Neuronal stem cell (in vitro differentiated cells): ENCODE measurements at regions not wholly inside any gene's neighbourhood (a gene's known extent, or its start where the extent isn't known, plus 50 kb on each side); places are given as distances from the start of the nearest gene placed in this dataset. TPM values are rescaled to one million over a fixed set of nuclear protein-coding genes. Genes with fewer than 3 reads are reported as not detected.

Source experiments
- small RNA-seq: library from polyadenylated mRNA; stranded (forward); fragments of <200 nt; extraction: miRNeasy Mini kit (QIAGEN cat#:217004); gene quantifications from one replicate; pipeline ENCODE3, GENCODE V24; 2013; ENCODE audit not compliant: insufficient read depth

Small RNA genes lying in the stretch of these regions (small RNA-seq; reads per million reads assigned to genes)
- gene AL353765.1 (not detected), gene AL356102.1 (not detected), gene MIR4704 (not detected), gene MIR548X2 (not detected), gene RNU6-81P (not detected)
